Prostate gland (tissue), 2 donors: ENCODE measurements at regions not wholly inside any gene's neighbourhood (a gene's known extent, or its start where the extent isn't known, plus 50 kb on each side); places are given as distances from the start of the nearest gene placed in this dataset.
"Not testable (repeated sequence)": the region's sequence is repeated elsewhere in the genome, so short reads cannot be mapped to it uniquely, and the experiment has no call there.

Experiments
- DNase-seq: peaks from one replicate; pipeline ENCODE4 v3.0.0-alpha.2; 2019; ENCODE audit warnings: low spot score
- H3K27ac ChIP-seq, 2 donors: fragments of 200-600 bp; sonication (generic); 2 replicates each; pipeline ENCODE4 v1.5.1; 2017 to 2019
- H3K27me3 ChIP-seq: fragments of 200-600 bp; sonication (generic); replicated peaks from 2 replicates; pipeline ENCODE4 v1.5.1; 2019; ENCODE audit not compliant: insufficient read depth
- H3K36me3 ChIP-seq, 2 donors: fragments of 200-600 bp; sonication (generic); 1 replicate in 1 of 2; 2 replicates in 1 of 2; pipeline versions ENCODE4 v1.5.1 to v1.8.1; 2017 to 2019
- H3K4me1 ChIP-seq: fragments of 200-600 bp; sonication (generic); replicated peaks from 2 replicates; pipeline ENCODE4 v1.5.1; 2019
- H3K4me3 ChIP-seq, 2 donors: fragments of 200-600 bp; sonication (generic); 2 replicates each; pipeline ENCODE4 v1.5.1; 2017 to 2019
- H3K9me3 ChIP-seq: fragments of 200-600 bp; sonication (generic); 2 replicates; pipeline ENCODE4 v1.5.1; 2017
- CTCF ChIP-seq, 4 experiments: fragments of 200-600 bp in 2 of 4; fragments of 450-650 bp in 2 of 4; sonication (generic) in 2 of 4; IDR thresholded peaks; 1 replicate in 3 of 4; 2 replicates in 1 of 4; pipeline ENCODE4 v1.5.1; 2016 to 2019; ENCODE audit warnings: antibody characterized with exemption in 4 of 4, mild to moderate bottlenecking in 2 of 4, moderate library complexity in 2 of 4
- POLR2A ChIP-seq: fragments of 450-650 bp; IDR thresholded peaks from one replicate; pipeline ENCODE4 v1.6.1; 2016; ENCODE audit warnings: antibody characterized with exemption, mild to moderate bottlenecking
- POLR2AphosphoS5 ChIP-seq: sonication (generic); formaldehyde crosslinking; IDR thresholded peaks from one replicate; pipeline ENCODE4 v1.6.1; 2017; ENCODE audit warnings: antibody characterized with exemption
- WGBS: methylation state at CpG from one replicate; pipeline ENCODE4 v1.1.5; 2018; 5-methylcytosine and 5-hydroxymethylcytosine counted together
- intact Hi-C: fragments of 100-400 bp; cut with DNase I; formaldehyde crosslinking; loops from one replicate; pipeline ENCODE4 v1.14.2; 2022

GRCh38 chr2:66164470-66164869 is 270.5 kb upstream of the MEIS1 start:
- intact Hi-C loops, result no loop called here

GRCh38 chr2:66156171-66156570 is 278.8 kb upstream of the MEIS1 start:
- H3K4me1 ChIP-seq, result no peaks in the 10 kb centered on the region
- no peak overlapping the region for H3K4me3 ChIP-seq
- 82% methylated on average over 1 of the region's 1 CpG for WGBS
- no peaks in the 10 kb centered on the region for H3K36me3 ChIP-seq
- TF ChIP-seq POLR2A (no peak), CTCF (IDR thresholded peaks at IDR 0.05) (no peak), POLR2AphosphoS5 (no peak)
- DNase-seq, result no peak
- intact Hi-C loops, result no loop called here
- no peak overlapping the region for H3K27ac ChIP-seq
- no peaks in the 10 kb centered on the region for H3K27me3 ChIP-seq
- H3K9me3 ChIP-seq, result no peaks in the 10 kb centered on the region

More at GRCh38 chr2:66164470-66164869, 270.5 kb upstream of the MEIS1 start:
- H3K36me3 ChIP-seq, result no peaks in the 10 kb centered on the region
- H3K27ac ChIP-seq, result no peak overlapping the region
- DNase-seq, result no peak
- no peak overlapping the region for H3K4me3 ChIP-seq
- no peaks in the 10 kb centered on the region for H3K4me1 ChIP-seq
- no peaks in the 10 kb centered on the region for H3K27me3 ChIP-seq
- TF ChIP-seq POLR2A, result no peak
- TF ChIP-seq POLR2AphosphoS5, result no peak
- TF ChIP-seq CTCF (IDR thresholded peaks at IDR 0.05), result no peak
- no peaks in the 10 kb centered on the region for H3K9me3 ChIP-seq
- 88% methylated on average over 4 of the region's 4 CpGs for WGBS

- Histone ChIP-seq H3K9me3 (no peaks in the 10 kb centered on the region), H3K4me3 (no peak overlapping the region), H3K36me3 (no peaks in the 10 kb centered on the region), H3K27ac (no peak overlapping the region), H3K4me1 (no peaks in the 10 kb centered on the region), H3K27me3 (no peaks in the 10 kb centered on the region)
- WGBS, result 92% methylated on average over 1 of the region's 1 CpG
- intact Hi-C loops, result no loop called here
- no peak for DNase-seq
- no peak for TF ChIP-seq POLR2AphosphoS5
- TF ChIP-seq POLR2A, result no peak
- no peak for TF ChIP-seq CTCF (IDR thresholded peaks at IDR 0.05)
Measured at GRCh38 chr2:66153941-66154340, 281.0 kb upstream of the MEIS1 start.

GRCh38 chr2:66145490-66145889 is 289.4 kb upstream of the MEIS1 start:
- intact Hi-C loops, result no loop called here
- Histone ChIP-seq H3K4me1 (no peaks in the 10 kb centered on the region), H3K36me3 (no peaks in the 10 kb centered on the region), H3K27ac (no peak overlapping the region), H3K9me3 (no peaks in the 10 kb centered on the region), H3K4me3 (no peak overlapping the region), H3K27me3 (no peaks in the 10 kb centered on the region)
- WGBS, result 48% methylated on average over 2 of the region's 2 CpGs
- no peak for DNase-seq
- TF ChIP-seq POLR2AphosphoS5 (no peak), POLR2A (no peak), CTCF (IDR thresholded peaks at IDR 0.05) (no peak)

GRCh38 chr2:66144324-66144723 is 290.6 kb upstream of the MEIS1 start:
- H3K4me1 ChIP-seq, H3K27me3 ChIP-seq, H3K27ac ChIP-seq, H3K4me3 ChIP-seq, DNase-seq, H3K36me3 ChIP-seq, H3K9me3 ChIP-seq, intact Hi-C loops: not testable (repeated sequence)
- WGBS, result 92% methylated on average over 7 of the region's 7 CpGs
